ENCODE measurements at regions not wholly inside any gene's neighbourhood (a gene's known extent, or its start where the extent isn't known, plus 50 kb on each side); places are given as distances from the start of the nearest gene placed in this dataset.

GRCh38 chr20:43355610-43356009 is 102.1 kb upstream of the SRSF6 start:
- POLR2A ChIA-PET: no interaction called here
- Histone ChIP-seq H3K79me2 (ENCODE audit: control insufficient read depth, insufficient read depth, low read length) (no peaks in the 10 kb centered on the region), H3K27ac (ENCODE audit: control insufficient read depth, insufficient read depth) (no peak overlapping the region), H3K36me3 (ENCODE audit: control insufficient read depth in 2 of 2, insufficient read depth in 2 of 2, low read length in 1 of 2) (no peaks in the 10 kb centered on the region), H4K20me1 (ENCODE audit: control insufficient read depth, insufficient read depth) (no peaks in the 10 kb centered on the region), H2AFZ (ENCODE audit: control insufficient read depth, low read depth, low read length) (no peak overlapping the region), H3K9me3 (replicated peaks; ENCODE audit: control insufficient read depth, insufficient read depth, low read length) (no peaks in the 10 kb centered on the region), H3K4me1 (ENCODE audit: control insufficient read depth, insufficient read depth, low read length) (no peaks in the 10 kb centered on the region), H3K4me2 (ENCODE audit: control insufficient read depth, insufficient read depth) (no peak overlapping the region), H3K27me3 (replicated peaks in 1 of 2; ENCODE audit: control insufficient read depth in 2 of 2, insufficient read depth in 2 of 2, low read length in 1 of 2) (0 out of 4 replicates have a peak, but pooled peaks cover 0 to 2% of the 10 kb centered on the region in 2 experiments), H3K9ac (ENCODE audit: control insufficient read depth, insufficient read depth, low read length) (no peak overlapping the region), H3K4me3 (no peak overlapping the region)
- no peak for DNase-seq (ENCODE audit: low read depth, low spot score)
- CTCF ChIA-PET: no interaction called here
- WGBS (ENCODE audit: insufficient coverage, insufficient replicate concordance, low lambda C conversion rate, missing lambda C conversion rate): 13% methylated on average over 2 of the region's 2 CpGs
- SMC1A ChIA-PET (ENCODE audit: uncharacterized antibody, unreplicated experiment): no interaction called here
- RAD21 ChIA-PET (ENCODE audit: unreplicated experiment): no interaction called here
- intact Hi-C loops (cut with micrococcal nuclease; ENCODE audit: unreplicated experiment) (no loop called here), in situ Hi-C loops (cut with MboI) (no loop called here)
- ATAC-seq: no peak
- BruUV-seq (replicated peaks): no TSS peak
- FAIRE-seq: no peak
- TF ChIP-seq STAT3 (IDR thresholded peaks at IDR 0.05; ENCODE audit: low read depth, low read length) (no peak), RAD21 (IDR thresholded peaks at IDR 0.05; ENCODE audit: insufficient read depth, low read depth, low read length) (no peak), STAT1 (conservative IDR thresholded peaks at IDR 0.05) (no peak), IKZF1 (conservative IDR thresholded peaks at IDR 0.05) (no peak)
- TF ChIP-seq, protein P1, sequence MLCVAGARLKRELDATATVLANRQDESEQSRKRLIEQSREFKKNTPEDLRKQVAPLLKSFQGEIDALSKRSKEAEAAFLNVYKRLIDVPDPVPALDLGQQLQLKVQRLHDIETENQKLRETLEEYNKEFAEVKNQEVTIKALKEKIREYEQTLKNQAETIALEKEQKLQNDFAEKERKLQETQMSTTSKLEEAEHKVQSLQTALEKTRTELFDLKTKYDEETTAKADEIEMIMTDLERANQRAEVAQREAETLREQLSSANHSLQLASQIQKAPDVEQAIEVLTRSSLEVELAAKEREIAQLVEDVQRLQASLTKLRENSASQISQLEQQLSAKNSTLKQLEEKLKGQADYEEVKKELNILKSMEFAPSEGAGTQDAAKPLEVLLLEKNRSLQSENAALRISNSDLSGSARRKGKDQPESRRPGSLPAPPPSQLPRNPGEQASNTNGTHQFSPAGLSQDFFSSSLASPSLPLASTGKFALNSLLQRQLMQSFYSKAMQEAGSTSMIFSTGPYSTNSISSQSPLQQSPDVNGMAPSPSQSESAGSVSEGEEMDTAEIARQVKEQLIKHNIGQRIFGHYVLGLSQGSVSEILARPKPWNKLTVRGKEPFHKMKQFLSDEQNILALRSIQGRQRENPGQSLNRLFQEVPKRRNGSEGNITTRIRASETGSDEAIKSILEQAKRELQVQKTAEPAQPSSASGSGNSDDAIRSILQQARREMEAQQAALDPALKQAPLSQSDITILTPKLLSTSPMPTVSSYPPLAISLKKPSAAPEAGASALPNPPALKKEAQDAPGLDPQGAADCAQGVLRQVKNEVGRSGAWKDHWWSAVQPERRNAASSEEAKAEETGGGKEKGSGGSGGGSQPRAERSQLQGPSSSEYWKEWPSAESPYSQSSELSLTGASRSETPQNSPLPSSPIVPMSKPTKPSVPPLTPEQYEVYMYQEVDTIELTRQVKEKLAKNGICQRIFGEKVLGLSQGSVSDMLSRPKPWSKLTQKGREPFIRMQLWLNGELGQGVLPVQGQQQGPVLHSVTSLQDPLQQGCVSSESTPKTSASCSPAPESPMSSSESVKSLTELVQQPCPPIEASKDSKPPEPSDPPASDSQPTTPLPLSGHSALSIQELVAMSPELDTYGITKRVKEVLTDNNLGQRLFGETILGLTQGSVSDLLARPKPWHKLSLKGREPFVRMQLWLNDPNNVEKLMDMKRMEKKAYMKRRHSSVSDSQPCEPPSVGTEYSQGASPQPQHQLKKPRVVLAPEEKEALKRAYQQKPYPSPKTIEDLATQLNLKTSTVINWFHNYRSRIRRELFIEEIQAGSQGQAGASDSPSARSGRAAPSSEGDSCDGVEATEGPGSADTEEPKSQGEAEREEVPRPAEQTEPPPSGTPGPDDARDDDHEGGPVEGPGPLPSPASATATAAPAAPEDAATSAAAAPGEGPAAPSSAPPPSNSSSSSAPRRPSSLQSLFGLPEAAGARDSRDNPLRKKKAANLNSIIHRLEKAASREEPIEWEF (IDR thresholded peaks at IDR 0.05; ENCODE audit: insufficient replicate concordance, low read depth, low read length): no peak

Data from GM12878 (cell line).